ENCODE measurements at regions not wholly inside any gene's neighbourhood (a gene's known extent, or its start where the extent isn't known, plus 50 kb on each side); places are given as distances from the start of the nearest gene placed in this dataset.

GRCh38 chr11:87639753-87640364 lies 535.4 kb downstream of the RAB38 start:
- H3K27ac Mint-ChIP-seq, result no peak overlapping the region
- no peaks in the 10 kb centered on the region for H3K4me1 ChIP-seq (ENCODE audit: insufficient read depth)
- H3K27me3 Mint-ChIP-seq (ENCODE audit: insufficient read depth, low read depth, poor library complexity), result no peaks in the 10 kb centered on the region
- H3K9me3 Mint-ChIP-seq, result no peaks in the 10 kb centered on the region
- no peaks in the 10 kb centered on the region for H3K27me3 ChIP-seq (ENCODE audit: insufficient read depth)
- no peaks in the 10 kb centered on the region for H3K36me3 Mint-ChIP-seq (ENCODE audit: low read depth)
- H3K36me3 ChIP-seq (ENCODE audit: insufficient read depth), result no peaks in the 10 kb centered on the region
- no peaks in the 10 kb centered on the region for H3F3A ChIP-seq (replicated peaks; ENCODE audit: low read depth)
- DNase-seq (ENCODE audit: low spot score) (no peak), ATAC-seq (no peak)
- no peak overlapping the region for H3K27ac ChIP-seq (ENCODE audit: low read depth)
- H3K4me2 ChIP-seq, result no peak overlapping the region
- no peak overlapping the region for H2AFZ ChIP-seq
- TF ChIP-seq POLR2AphosphoS5 (IDR thresholded peaks at IDR 0.05; ENCODE audit: low read depth) (no peak), REST (IDR thresholded peaks at IDR 0.05; ENCODE audit: unreplicated experiment) (no peak), EZH2phosphoT487 (IDR thresholded peaks at IDR 0.05; ENCODE audit: unreplicated experiment) (no peak), NANOG (IDR thresholded peaks at IDR 0.05; ENCODE audit: borderline replicate concordance) (no peak), STAT1 (IDR thresholded peaks at IDR 0.05; ENCODE audit: unreplicated experiment) (no peak), CREB1 (CRISPR knock-in tag; IDR thresholded peaks at IDR 0.05; ENCODE audit: low read depth) (no peak), ZNF462 (CRISPR knock-in tag; IDR thresholded peaks at IDR 0.05) (no peak)
- H3K4me1 Mint-ChIP-seq, result peaks cover 6% of the 10 kb centered on the region; the same call in 2 of the 3 replicates
- H3K79me2 ChIP-seq (replicated peaks; ENCODE audit: insufficient read depth), result no peaks in the 10 kb centered on the region
- no peak overlapping the region for H3K4me3 Mint-ChIP-seq
- H3K9me2 ChIP-seq (ENCODE audit: insufficient read depth), result no peaks in the 10 kb centered on the region
- no peak overlapping the region for H3K4me3 ChIP-seq
- no peaks in the 10 kb centered on the region for H4K20me1 ChIP-seq (replicated peaks; ENCODE audit: insufficient read depth)

Data from GM23338 (cell line).